ENCODE measurements at regions not wholly inside any gene's neighbourhood (a gene's known extent, or its start where the extent isn't known, plus 50 kb on each side); places are given as distances from the start of the nearest gene placed in this dataset.

DNA sequence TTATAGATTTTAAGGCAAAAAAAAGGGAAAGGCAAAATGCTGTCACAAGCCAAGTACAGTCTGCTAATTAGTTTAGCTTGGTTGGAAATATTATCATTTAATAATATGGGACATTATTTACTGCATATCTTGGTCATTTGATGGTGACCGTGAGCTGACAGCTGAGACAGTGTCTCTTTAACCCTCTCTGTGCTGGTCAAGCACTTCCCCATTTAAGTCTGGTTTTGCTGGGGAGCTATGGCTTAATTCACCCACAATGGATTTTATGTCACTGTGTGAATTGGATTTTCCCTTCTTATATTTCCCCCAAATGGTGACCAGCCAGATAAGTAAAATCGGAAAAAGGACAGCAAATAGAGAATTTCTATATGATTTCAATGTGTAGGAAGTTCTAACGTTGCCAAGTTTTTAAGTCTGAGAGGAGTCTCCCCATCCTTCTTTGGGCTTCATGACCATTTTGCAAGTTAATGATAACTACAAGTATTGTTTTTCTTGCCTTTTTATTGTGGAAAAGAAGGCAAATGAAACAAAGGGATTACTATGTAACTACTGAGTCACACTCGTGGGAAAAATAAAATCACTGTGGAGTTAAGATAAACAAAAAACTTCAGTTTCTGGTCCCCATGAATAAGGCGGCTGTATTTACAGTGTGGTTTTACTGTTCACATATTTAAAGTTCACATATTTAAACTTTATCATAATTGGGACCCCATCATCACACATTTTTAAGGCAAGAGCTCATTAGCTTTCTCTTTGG is 373.5 kb downstream of the NR2F2 start:
- TF ChIP-seq TARDBP (IDR thresholded peaks at IDR 0.05) (no peak), FOXM1 (IDR thresholded peaks at IDR 0.05; ENCODE audit: borderline replicate concordance) (no peak), SP1 (IDR thresholded peaks at IDR 0.05) (no peak), BHLHE40 (IDR thresholded peaks at IDR 0.05; ENCODE audit: borderline replicate concordance) (no peak), CTBP1 (IDR thresholded peaks at IDR 0.05; ENCODE audit: borderline replicate concordance) (no peak), ARNT (IDR thresholded peaks at IDR 0.05) (no peak), ZNF384 (IDR thresholded peaks at IDR 0.05) (no peak), FOXA1 (IDR thresholded peaks at IDR 0.05) (no peak), LEF1 (IDR thresholded peaks at IDR 0.05; ENCODE audit: borderline replicate concordance) (no peak), ELF4 (IDR thresholded peaks at IDR 0.05) (no peak), FOXK2 (IDR thresholded peaks at IDR 0.05) (no peak), SUZ12 (IDR thresholded peaks at IDR 0.05) (no peak)
- TF ChIP-seq, protein P1, sequence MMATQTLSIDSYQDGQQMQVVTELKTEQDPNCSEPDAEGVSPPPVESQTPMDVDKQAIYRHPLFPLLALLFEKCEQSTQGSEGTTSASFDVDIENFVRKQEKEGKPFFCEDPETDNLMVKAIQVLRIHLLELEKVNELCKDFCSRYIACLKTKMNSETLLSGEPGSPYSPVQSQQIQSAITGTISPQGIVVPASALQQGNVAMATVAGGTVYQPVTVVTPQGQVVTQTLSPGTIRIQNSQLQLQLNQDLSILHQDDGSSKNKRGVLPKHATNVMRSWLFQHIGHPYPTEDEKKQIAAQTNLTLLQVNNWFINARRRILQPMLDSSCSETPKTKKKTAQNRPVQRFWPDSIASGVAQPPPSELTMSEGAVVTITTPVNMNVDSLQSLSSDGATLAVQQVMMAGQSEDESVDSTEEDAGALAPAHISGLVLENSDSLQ (IDR thresholded peaks at IDR 0.05): no peak

Measured in HEK293T (cell line).